HFFc6 (cell line): ENCODE measurements at regions not wholly inside any gene's neighbourhood (a gene's known extent, or its start where the extent isn't known, plus 50 kb on each side); places are given as distances from the start of the nearest gene placed in this dataset.

ENCODE experiments used
- DNase-seq: peaks from one replicate; pipeline ENCODE4 v3.0.0-alpha.2; 2018
- H3K27ac Mint-ChIP-seq: 2 replicates; pipeline ENCODE4 v1.8.0; 2020; ENCODE audit warnings: mild to moderate bottlenecking, mixed read lengths
- H3K27me3 Mint-ChIP-seq: 2 replicates; pipeline ENCODE4 v1.8.0; 2021; ENCODE audit warnings: mild to moderate bottlenecking, moderate library complexity, mixed read lengths; ENCODE audit not compliant: insufficient read depth
- H3K36me3 Mint-ChIP-seq: 2 replicates; pipeline ENCODE4 v1.8.0; 2021; ENCODE audit warnings: low read depth, mixed read lengths
- H3K4me1 Mint-ChIP-seq: 2 replicates; pipeline ENCODE4 v1.8.0; 2020; ENCODE audit warnings: low read depth, mixed read lengths
- H3K4me3 Mint-ChIP-seq: 2 replicates; pipeline ENCODE4 v1.8.0; 2020; ENCODE audit warnings: mild to moderate bottlenecking, moderate library complexity, mixed read lengths
- H3K9me3 Mint-ChIP-seq: 2 replicates; pipeline ENCODE4 v1.8.0; 2020; ENCODE audit warnings: mild to moderate bottlenecking, mixed read lengths
- TF ChIP-seq, protein P1 (sequence below): fragments of 200-600 bp; sonication (generic); IDR thresholded peaks from 2 replicates; pipeline ENCODE4 v1.5.0; 2021; ENCODE audit warnings: antibody characterized with exemption, mild to moderate bottlenecking

DNA sequence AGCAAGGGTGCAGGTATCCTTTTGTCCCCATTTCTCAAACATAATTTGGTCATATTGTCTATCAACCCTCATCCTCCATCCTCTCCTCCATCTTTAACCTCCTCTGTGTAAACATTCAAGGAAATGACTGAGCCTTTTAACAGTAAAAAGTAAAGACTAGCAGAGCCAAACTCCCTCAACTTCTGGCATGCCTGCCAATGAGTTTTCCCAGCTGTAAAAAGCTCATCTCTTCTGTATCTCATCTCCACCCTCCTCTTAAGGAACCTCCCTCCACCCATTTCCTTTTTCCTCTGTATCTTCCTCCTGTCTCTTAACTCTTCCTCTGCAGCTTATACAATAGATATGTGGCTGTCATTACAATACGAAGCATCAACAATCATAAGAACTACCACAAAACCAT is 76.9 kb upstream of the PSMD7 start:
- DNase-seq, result no peak
- Mint-ChIP-seq H3K4me3 (no peak overlapping the region), H3K36me3 (no peaks in the 10 kb centered on the region), H3K27me3 (peaks cover 3% of the 10 kb centered on the region; the same call in 1 of the 2 replicates), H3K4me1 (no peaks in the 10 kb centered on the region), H3K9me3 (peaks cover 8% of the 10 kb centered on the region; the same call in 1 of the 2 replicates), H3K27ac (no peak overlapping the region)
- TF ChIP-seq, protein P1, sequence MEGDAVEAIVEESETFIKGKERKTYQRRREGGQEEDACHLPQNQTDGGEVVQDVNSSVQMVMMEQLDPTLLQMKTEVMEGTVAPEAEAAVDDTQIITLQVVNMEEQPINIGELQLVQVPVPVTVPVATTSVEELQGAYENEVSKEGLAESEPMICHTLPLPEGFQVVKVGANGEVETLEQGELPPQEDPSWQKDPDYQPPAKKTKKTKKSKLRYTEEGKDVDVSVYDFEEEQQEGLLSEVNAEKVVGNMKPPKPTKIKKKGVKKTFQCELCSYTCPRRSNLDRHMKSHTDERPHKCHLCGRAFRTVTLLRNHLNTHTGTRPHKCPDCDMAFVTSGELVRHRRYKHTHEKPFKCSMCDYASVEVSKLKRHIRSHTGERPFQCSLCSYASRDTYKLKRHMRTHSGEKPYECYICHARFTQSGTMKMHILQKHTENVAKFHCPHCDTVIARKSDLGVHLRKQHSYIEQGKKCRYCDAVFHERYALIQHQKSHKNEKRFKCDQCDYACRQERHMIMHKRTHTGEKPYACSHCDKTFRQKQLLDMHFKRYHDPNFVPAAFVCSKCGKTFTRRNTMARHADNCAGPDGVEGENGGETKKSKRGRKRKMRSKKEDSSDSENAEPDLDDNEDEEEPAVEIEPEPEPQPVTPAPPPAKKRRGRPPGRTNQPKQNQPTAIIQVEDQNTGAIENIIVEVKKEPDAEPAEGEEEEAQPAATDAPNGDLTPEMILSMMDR, result no peak

DNA sequence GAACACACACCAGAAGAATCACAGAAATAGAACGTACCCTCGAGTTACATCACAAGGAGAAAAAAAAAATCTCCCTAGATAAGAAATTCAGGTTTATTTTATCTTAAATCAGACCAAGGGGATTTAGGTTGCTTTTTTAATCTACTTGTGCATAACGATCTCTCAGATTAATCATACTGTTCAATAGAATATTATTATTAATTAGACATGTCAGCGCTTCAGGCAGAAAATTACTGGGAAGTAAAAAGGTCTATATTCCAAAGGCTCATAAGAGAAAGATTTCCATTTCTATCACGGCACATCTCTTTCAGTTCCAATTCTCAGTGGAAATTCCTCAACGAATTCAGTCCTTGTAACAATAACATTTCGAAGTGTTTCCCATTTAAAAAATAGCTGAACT is 77.7 kb upstream of the PSMD7 start:
- no peak overlapping the region for H3K27ac Mint-ChIP-seq
- no peaks in the 10 kb centered on the region for H3K4me1 Mint-ChIP-seq
- peaks cover 8% of the 10 kb centered on the region; the same call in 1 of the 2 replicates for H3K9me3 Mint-ChIP-seq
- peaks cover 3% of the 10 kb centered on the region; the same call in 1 of the 2 replicates for H3K27me3 Mint-ChIP-seq
- no peak for DNase-seq
- TF ChIP-seq, protein P1, result no peak
- H3K36me3 Mint-ChIP-seq, result no peaks in the 10 kb centered on the region
- H3K4me3 Mint-ChIP-seq, result no peak overlapping the region

DNA sequence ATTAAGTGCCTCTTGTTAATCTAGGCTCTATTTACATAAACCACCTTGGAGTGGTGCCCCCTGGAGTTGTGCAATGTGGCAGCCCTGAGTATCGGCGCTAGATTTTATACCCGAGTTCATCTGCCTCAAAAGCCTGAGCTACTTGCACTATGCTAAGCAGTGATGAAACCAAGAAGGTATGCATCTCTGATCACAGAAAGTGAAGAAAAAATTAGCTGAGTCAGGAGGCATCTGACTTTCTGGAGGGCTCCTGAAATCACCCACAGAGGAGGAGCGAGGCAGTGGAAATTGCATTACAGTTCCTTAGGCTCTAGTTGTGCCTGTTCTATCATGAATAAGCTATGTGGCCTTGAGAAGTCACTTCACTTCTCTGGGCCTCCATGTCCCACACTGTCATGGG is 80.3 kb upstream of the PSMD7 start:
- Mint-ChIP-seq H3K4me1 (no peaks in the 10 kb centered on the region), H3K4me3 (no peak overlapping the region), H3K27me3 (peaks cover 3% of the 10 kb centered on the region; the same call in 1 of the 2 replicates), H3K27ac (no peak overlapping the region), H3K9me3 (peaks cover 18% of the 10 kb centered on the region), H3K36me3 (no peaks in the 10 kb centered on the region)
- DNase-seq, result no peak
- TF ChIP-seq, protein P1, result no peak

DNA sequence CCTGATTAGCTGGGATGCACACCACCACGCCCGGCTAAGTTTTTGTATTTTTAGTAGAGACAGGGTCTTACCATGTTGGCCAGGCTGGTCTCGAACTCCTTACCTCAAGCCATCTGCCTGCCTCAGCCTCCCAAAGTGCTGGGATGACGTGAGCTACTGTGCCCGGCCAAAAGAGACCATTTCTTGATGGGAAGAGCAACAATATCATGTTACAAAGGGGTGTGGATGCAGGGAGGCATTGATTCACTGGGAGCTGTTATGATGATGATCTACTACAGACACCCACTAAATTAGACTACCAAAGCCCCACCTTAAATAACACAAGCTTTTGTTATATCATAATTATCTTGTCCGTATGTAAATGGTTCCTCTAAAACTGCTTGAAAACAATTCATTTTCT is 81.4 kb upstream of the PSMD7 start:
- TF ChIP-seq, protein P1, result no peak
- H3K27ac Mint-ChIP-seq, result no peak overlapping the region
- H3K36me3 Mint-ChIP-seq, result no peaks in the 10 kb centered on the region
- peaks cover 3% of the 10 kb centered on the region; the same call in 1 of the 2 replicates for H3K27me3 Mint-ChIP-seq
- H3K9me3 Mint-ChIP-seq, result peaks cover 18% of the 10 kb centered on the region
- no peak for DNase-seq
- H3K4me3 Mint-ChIP-seq, result no peak overlapping the region
- no peaks in the 10 kb centered on the region for H3K4me1 Mint-ChIP-seq

DNA sequence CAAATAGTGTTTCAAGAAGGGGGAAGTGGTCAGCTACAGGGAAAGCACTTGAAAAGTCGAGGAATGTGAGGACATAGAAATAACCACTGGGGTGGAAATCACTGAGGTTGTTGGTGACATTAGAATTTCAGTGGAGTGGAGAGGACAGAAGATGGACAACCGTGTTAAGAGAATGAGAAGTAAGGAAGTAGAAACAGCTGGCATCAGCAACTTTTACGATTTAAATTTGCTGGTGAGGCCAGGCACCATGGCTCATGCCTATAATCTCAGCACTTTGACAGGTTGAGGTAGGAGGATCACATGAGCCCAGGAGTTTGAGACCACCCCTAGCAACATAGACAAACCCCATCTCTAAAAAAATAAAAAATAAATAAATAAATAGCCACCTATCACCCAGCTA is 83.2 kb upstream of the PSMD7 start:
- no peak for DNase-seq
- Mint-ChIP-seq H3K9me3 (peaks cover 18% of the 10 kb centered on the region), H3K27ac (no peak overlapping the region), H3K36me3 (no peaks in the 10 kb centered on the region), H3K4me1 (no peaks in the 10 kb centered on the region), H3K27me3 (no peaks in the 10 kb centered on the region), H3K4me3 (no peak overlapping the region)
- TF ChIP-seq, protein P1, result no peak

DNA sequence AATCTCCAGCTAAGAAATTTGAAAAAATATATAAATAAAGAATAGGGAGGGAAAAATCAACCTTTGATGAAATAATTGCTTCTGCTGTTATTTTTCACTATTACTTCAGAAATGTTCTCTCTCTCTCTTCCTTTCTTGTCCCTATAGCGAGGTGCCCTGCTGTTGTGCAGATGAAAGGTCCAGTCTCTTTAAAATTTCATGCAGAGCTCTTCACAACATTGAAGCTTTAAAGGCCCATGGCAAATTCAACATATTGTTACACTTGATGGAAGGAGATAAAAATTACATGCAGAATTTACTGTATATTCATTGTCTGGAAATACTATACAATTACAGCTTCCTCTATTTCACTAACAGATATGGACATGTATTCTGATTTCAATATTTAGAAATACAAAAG is 86.4 kb upstream of the PSMD7 start:
- Mint-ChIP-seq H3K4me1 (no peaks in the 10 kb centered on the region), H3K4me3 (no peak overlapping the region), H3K9me3 (peaks cover 12% of the 10 kb centered on the region), H3K27ac (no peak overlapping the region), H3K36me3 (no peaks in the 10 kb centered on the region), H3K27me3 (no peaks in the 10 kb centered on the region; the same call in none of the 2 replicates)
- no peak for DNase-seq
- TF ChIP-seq, protein P1, result no peak
